Stimulated activated CD4-positive, alpha-beta T cell treated with anti-CD3 and anti-CD28 coated beads, Interleukin-2, amount 100 ng/mL, for 24 hours (primary cell): ENCODE measurements at regions not wholly inside any gene's neighbourhood (a gene's known extent, or its start where the extent isn't known, plus 50 kb on each side); places are given as distances from the start of the nearest gene placed in this dataset.

ENCODE experiments used
- DNase-seq, 2 donors: peaks; one replicate each; pipeline ENCODE4 v3.0.0-alpha.2; 2020

GRCh38 chr20:18972251-18972876 lies 158.8 kb downstream of the SCP2D1 start:
- DNase-seq: no peak

GRCh38 chr20:18973529-18974173 lies 160.1 kb downstream of the SCP2D1 start:
- DNase-seq: no peak

DNA sequence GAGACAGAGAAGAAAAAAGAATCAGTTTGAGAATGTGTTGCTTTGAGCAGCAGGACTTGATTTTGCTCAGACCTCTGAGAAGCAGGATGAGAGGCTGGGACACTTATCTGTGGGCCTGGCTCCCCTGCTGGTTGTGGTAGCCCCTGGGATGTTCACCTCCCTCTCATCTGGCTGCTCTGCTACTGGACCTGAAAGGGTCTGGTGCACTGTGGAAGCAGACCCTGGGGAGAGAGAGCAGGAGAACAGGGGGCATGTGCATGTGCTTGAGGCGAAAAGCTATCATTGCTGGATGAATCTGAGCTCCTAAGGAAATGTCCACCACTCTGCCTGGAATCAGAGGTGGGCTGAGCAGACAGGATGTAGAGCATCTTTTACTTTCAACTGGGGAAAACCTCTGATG lies 161.1 kb downstream of the SCP2D1 start:
- DNase-seq: no peak

- no peak for DNase-seq
Measured at GRCh38 chr20:18977441-18977840, 163.9 kb downstream of the SCP2D1 start.

DNA sequence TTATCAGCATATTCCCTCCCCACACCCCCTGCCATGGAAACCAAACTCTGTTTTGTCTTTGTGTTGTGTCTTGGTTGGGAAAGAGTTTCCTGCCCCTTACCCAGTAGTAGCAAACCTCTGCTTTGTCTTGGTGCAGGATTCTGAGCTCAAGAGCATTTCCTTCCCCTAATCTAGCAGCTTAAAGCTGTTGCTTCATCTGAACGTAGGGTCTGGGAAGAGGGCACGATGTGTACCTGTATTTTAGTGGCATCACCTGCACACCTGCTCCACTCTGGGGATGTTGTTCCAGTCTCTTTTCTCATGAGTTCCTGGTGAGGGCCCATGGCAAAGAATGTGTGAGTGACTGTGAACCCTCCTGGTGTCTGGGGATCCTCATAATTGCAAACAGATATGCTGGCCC lies 164.7 kb downstream of the SCP2D1 start:
- no peak for DNase-seq

GRCh38 chr20:18979132-18979531 lies 165.5 kb downstream of the SCP2D1 start:
- DNase-seq: no peak

- DNase-seq: no peak
Measured at GRCh38 chr20:18981962-18982539, 168.5 kb downstream of the SCP2D1 start.

- DNase-seq: no peak
Measured at GRCh38 chr20:18983796-18984195, 170.2 kb downstream of the SCP2D1 start.

DNA sequence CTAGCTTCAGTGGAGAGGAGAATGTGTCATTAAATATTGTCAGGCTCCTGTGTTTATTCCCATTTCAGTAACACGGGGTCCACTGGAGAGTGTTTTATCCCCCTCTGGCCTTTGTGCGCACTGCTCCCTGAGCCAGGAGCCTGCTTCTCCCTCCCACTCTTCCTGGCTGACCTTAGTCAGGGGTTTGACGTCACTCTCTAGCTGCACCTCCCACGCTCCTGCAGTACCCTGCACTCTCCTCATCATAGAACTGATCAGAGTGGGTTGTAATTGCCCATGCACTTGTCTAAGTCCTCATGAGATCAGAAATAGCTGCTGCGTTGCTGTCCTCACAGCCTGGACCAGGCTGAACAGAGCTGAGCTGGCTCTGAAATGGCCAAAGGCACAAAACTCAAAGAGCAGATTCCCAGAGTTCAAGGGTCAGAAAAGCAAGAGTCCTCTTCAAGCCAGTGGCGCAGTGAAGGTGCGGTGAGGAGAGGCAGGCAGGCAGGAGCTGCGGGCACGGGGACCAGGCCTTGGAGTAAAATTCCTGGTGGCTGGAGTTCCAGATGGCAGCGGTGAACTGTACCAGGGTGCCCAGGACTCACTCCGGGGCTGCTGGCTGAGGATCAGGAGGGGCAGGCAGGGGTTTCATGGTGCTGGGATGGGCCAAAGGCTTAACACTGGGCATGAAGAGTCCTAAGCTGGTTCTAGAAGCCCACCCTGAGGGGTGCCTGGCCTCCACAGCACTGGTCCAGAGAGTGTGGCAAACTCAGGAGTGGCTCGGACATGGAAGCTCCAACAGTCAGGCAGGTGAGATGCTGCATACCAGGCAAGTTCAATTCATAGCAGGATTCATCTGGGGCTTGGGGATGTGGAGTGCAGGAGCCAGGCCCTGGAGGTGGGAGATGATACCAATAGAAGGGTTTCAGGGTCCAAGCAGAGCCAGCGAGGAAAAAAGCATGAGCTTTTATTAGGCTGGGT lies 170.9 kb downstream of the SCP2D1 start:
- DNase-seq: no peak

DNA sequence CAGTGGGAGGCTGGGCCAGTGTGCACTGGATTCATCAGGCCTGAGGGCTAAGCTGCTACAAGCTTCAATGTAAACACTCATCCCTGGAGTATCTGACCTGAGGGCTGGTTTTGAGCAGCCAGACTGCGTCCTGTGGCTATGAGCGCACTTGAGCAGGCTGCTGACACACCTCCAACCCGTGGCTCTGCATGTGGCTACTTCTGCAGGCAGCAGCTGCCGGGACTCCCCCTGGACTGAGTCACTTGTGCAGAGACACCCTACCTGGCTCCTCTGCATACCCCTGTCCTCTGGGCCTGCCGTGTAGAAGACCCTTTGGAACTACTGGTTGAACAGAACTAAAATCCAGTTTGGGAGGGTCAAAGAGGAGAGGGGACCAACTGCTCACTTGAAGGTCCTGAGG lies 172.0 kb downstream of the SCP2D1 start:
- no peak for DNase-seq

- no peak for DNase-seq
Measured at GRCh38 chr20:18986146-18986830, 172.7 kb downstream of the SCP2D1 start.

DNA sequence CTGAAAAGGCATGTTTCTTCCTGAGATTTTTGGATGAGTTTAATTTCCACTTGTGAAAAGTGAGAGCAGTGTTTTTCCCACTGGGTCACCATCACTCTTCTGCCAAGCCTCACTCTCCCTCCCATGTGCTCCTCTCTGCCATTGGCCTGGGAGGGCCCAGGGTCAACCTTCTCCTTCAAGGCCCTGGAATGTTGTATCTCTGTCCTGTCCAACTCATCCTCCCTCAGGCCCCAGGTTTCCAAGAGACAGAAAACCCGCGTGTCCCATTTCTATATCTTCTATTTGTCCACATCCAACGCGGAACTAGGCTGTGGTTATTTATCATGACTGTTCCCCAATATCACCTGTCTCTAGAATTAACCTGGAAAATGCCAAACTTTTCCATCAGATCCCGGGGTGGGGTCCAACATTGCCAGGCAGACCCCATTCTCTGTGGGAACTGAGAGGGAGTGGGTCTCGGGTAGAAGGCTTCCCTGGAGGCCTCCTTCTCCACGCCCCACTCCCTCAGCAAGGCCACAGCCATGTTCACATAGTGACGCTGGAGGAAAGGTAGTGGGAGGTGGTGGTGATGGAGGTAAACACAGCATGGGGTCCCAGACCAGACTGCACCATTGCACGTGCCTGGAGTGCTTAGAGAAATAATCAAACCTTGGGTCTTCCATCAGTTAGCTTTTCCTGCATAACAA lies 173.5 kb downstream of the SCP2D1 start:
- DNase-seq: no peak

GRCh38 chr20:18987781-18988360 lies 174.3 kb downstream of the SCP2D1 start:
- no peak for DNase-seq

GRCh38 chr20:18988701-18989100 lies 175.1 kb downstream of the SCP2D1 start:
- no peak for DNase-seq

- no peak for DNase-seq
Measured at GRCh38 chr20:18989736-18990474, 176.3 kb downstream of the SCP2D1 start.

DNA sequence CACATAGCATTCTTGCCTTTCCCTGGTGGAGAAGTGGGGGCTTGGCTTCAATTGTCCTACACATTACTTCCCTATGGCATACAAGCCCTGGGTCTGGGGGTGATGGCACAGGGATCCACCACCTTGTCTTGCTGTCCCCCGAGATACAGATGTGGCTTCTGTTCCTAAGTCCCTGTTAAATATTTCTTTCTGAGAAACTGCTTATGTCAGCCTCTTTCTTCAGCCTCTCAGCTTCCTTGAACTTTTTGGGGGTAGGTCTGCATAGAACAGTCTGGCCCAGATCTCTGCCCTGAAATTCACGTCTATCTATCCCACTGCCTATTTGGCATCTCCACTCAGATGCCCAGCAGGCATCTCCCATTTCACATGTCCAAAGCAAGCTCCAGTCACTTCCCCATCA lies 177.4 kb downstream of the SCP2D1 start:
- DNase-seq: no peak

DNA sequence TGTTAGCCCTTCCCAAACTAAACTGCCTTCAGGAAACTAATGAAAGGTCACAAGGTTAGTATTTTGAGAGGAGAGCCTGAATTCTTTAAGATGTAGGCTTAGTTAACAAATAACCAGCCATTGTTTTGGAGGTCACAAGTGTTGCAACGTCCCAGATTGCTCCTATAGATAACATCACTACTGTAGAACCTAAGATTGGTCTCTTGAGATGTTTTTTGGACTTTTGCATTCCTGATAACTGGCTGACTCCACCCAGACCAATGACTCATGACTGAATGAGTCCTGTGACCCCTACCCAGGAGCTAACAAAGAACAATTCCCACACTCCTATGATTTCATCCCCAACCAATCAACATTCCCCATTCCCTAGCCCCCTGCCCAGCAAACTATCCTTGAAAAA lies 178.8 kb downstream of the SCP2D1 start:
- no peak for DNase-seq

DNA sequence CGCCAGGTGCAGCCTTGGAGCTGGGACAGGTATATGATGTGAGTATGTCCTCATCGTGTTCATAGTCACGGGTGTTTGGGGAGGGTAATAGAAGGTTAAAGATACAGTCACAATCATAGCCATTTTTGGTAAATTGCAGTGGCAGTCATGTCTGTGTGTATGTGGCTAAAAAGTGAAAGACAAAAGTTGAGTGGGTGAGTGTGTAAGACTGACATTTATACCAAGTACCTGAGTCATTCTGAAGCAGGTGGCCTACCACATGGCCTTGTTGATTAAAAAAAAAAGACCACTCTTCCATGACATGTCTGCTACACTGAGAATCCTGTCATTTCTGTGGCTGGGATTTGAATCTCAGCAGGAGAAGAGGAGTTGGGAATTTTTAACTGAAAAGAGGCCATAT lies 181.9 kb downstream of the SCP2D1 start:
- no peak for DNase-seq

DNA sequence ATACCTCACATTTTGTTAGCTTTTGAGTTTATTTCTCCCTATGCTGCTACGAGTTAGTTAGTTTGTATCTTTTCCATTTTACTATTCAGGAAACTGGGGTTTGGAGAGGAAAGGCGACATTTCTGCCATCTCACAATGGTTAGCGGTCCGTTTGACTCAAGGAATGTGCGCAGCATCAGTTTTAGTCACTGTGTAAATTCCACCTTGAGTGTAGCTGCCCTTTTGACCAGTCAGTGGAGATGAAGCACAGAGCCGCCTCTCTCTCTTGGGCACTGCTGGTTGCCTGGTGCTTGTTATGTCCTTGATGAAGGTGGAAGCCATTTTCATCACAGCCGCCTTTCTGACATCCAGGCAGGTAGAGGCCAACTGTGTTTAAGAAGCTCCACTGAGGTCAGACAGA lies 185.5 kb downstream of the SCP2D1 start:
- DNase-seq: no peak

GRCh38 chr20:19000078-19000477 lies 186.5 kb downstream of the SCP2D1 start:
- DNase-seq: no peak

DNA sequence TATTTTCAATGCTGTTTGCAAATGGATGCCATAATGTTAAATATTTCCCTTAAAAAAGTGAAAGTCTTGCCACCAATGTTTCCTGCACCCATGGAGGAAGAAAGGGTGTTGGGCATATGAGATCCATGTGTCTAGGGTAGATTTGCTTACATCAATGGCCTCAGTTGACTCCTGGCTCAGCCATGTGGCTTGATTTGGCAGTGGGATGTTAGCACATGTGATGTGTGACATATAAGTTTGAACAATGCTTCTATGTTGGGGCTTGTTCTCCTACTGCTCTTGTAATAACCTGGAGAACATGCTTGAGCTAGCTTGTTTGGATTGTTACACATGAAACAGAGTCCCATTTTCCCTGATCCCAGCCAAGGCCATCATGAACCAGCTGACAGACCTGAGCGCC lies 187.6 kb downstream of the SCP2D1 start:
- no peak for DNase-seq
